MCF 10A (cell line): ENCODE measurements at regions not wholly inside any gene's neighbourhood (a gene's known extent, or its start where the extent isn't known, plus 50 kb on each side); places are given as distances from the start of the nearest gene placed in this dataset.

ENCODE experiments used
- BruUV-seq: library from RNA; stranded (reverse); fragments of 400-500 nt; replicated peaks from 2 replicates; lab custom pipeline; 2021; lab: Mats Ljungman, UMichigan
- CTCF ChIA-PET: fragments of 300-600 bp; sonication (Branson Sonifier 250); formaldehyde crosslinking; extraction: SDS; loops from one replicate; lab custom pipeline; 2021; ENCODE audit warnings: antibody characterized with exemption, inconsistent platforms; lab: Yijun Ruan, JAX
- POLR2A ChIA-PET: fragments of 300-600, 350-650 bp; sonication (Branson Sonifier 250); formaldehyde crosslinking; extraction: SDS; loops from one replicate; lab custom pipeline; 2020; ENCODE audit warnings: antibody characterized with exemption, inconsistent platforms; lab: Yijun Ruan, JAX
- DNase-seq: peaks from one replicate; pipeline ENCODE4 v3.0.0-alpha.2; 2018; ENCODE audit not compliant: unreplicated experiment
- H3K27ac Mint-ChIP-seq: one replicate; pipeline ENCODE4 v1.8.0; 2022; ENCODE audit warnings: mild to moderate bottlenecking, low read depth, mixed read lengths; ENCODE audit not compliant: unreplicated experiment
- H3K27me3 Mint-ChIP-seq: one replicate; pipeline ENCODE4 v1.8.0; 2022; ENCODE audit warnings: mixed read lengths; ENCODE audit not compliant: insufficient read depth, unreplicated experiment
- H3K36me3 Mint-ChIP-seq: one replicate; pipeline ENCODE4 v1.8.0; 2022; ENCODE audit warnings: mild to moderate bottlenecking, moderate library complexity, mixed read lengths; ENCODE audit not compliant: insufficient read depth, unreplicated experiment
- H3K4me1 Mint-ChIP-seq: one replicate; pipeline ENCODE4 v1.8.0; 2022; ENCODE audit warnings: mixed read lengths; ENCODE audit not compliant: insufficient read depth, unreplicated experiment
- H3K4me3 Mint-ChIP-seq: one replicate; pipeline ENCODE4 v1.8.0; 2022; ENCODE audit warnings: mild to moderate bottlenecking, moderate library complexity, mixed read lengths; ENCODE audit not compliant: unreplicated experiment
- H3K9me3 Mint-ChIP-seq: one replicate; pipeline ENCODE4 v1.8.0; 2022; ENCODE audit warnings: mixed read lengths; ENCODE audit not compliant: unreplicated experiment
- intact Hi-C: fragments of 100-400 bp; cut with micrococcal nuclease; formaldehyde crosslinking; loops from 2 replicates; pipeline ENCODE4 v1.14.1; 2022
- TF ChIP-seq, protein P1 (sequence below): fragments of 200-600 bp; IDR thresholded peaks from one replicate; pipeline ENCODE4 v1.8.0; 2022; ENCODE audit warnings: antibody characterized with exemption, mild to moderate bottlenecking; ENCODE audit not compliant: unreplicated experiment

GRCh38 chr1:30605441-30605920 is 117.9 kb downstream of the MATN1 start:
- H3K9me3 Mint-ChIP-seq: no peaks in the 10 kb centered on the region
- no TSS peak for BruUV-seq
- H3K4me1 Mint-ChIP-seq: no peaks in the 10 kb centered on the region
- CTCF ChIA-PET: no interaction called here
- H3K27me3 Mint-ChIP-seq: no peaks in the 10 kb centered on the region
- no peak for DNase-seq
- TF ChIP-seq, protein P1, sequence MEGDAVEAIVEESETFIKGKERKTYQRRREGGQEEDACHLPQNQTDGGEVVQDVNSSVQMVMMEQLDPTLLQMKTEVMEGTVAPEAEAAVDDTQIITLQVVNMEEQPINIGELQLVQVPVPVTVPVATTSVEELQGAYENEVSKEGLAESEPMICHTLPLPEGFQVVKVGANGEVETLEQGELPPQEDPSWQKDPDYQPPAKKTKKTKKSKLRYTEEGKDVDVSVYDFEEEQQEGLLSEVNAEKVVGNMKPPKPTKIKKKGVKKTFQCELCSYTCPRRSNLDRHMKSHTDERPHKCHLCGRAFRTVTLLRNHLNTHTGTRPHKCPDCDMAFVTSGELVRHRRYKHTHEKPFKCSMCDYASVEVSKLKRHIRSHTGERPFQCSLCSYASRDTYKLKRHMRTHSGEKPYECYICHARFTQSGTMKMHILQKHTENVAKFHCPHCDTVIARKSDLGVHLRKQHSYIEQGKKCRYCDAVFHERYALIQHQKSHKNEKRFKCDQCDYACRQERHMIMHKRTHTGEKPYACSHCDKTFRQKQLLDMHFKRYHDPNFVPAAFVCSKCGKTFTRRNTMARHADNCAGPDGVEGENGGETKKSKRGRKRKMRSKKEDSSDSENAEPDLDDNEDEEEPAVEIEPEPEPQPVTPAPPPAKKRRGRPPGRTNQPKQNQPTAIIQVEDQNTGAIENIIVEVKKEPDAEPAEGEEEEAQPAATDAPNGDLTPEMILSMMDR: no peak
- H3K27ac Mint-ChIP-seq: no peak overlapping the region
- intact Hi-C loops: no loop called here
- no peak overlapping the region for H3K4me3 Mint-ChIP-seq
- POLR2A ChIA-PET: no interaction called here
- H3K36me3 Mint-ChIP-seq: no peaks in the 10 kb centered on the region

DNA sequence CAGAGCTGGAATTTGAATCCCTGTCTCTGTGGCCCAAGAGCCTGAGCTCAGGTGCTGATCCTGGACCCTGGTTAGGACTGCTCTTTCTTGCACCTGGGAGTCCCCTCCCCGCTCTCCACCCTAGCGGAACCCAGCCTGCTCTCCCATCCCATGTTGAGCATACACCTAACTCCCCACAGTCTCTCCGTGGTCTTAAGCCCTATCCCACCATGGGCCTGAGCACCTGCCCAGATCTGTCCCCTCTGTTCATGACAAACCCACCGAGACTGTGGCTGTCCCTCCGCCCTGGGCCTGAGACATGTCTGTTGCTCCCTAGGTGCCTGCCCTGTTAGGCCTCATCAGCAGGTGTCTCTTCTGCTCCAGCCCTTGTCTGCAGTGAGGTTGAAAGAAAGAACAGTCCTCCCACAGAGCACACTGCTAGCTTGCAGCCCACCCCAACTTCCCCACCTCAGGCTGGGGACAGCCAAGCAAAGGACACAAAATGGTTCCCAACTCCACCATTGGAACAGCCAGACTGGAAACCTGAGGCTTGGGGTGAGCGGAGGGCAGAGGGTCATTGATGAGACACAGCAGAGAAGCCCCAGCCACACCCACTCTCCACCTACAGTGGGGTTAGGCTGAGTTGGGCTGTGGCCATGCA is 118.5 kb downstream of the MATN1 start:
- Mint-ChIP-seq H3K36me3 (no peaks in the 10 kb centered on the region), H3K4me3 (no peak overlapping the region), H3K27me3 (no peaks in the 10 kb centered on the region), H3K4me1 (no peaks in the 10 kb centered on the region), H3K9me3 (no peaks in the 10 kb centered on the region), H3K27ac (no peak overlapping the region)
- DNase-seq: no peak
- TF ChIP-seq, protein P1: no peak
- ChIA-PET POLR2A (no interaction called here), CTCF (no interaction called here)
- BruUV-seq: no TSS peak
- intact Hi-C loops: no loop called here

DNA sequence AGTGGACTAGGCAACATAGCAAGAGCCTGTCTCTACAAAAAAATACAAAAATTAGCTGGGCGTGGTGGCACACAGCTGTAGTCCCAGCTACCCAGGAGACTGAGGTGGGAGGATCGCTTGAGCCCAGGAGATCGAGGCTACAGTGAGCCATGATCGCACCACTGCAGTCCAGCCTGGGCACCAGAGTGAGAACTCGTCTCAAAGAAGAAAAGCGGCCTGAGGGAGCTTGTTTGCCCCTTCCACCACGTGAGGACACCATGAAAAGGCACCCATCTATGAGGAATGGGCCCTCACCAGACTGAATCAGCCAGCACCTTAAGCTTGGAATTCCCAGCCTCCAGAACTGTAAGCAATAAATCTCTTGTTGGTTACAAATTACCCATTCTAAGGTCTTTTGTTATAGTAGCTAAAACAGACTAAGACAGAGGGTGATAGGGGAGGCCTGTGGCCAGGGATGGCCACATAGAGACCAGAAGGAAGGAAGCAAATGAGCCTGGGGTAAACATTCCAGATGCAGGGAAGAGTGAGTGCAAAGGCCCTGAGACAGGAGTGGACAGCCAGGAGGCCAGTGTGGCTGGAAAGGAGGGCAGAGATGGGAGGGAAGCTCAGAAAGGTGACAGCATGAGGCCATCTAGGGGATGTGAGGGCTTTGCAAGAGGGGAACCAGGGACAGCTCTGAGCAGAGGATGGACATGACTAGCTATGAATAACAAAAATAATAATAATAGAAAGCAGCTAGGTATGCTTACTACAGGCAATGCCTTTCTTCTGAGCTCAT is 120.1 kb downstream of the MATN1 start:
- Mint-ChIP-seq H3K27ac (no peak overlapping the region), H3K4me1 (no peaks in the 10 kb centered on the region), H3K9me3 (no peaks in the 10 kb centered on the region), H3K4me3 (no peak overlapping the region), H3K27me3 (no peaks in the 10 kb centered on the region), H3K36me3 (no peaks in the 10 kb centered on the region)
- no TSS peak for BruUV-seq
- TF ChIP-seq, protein P1: no peak
- POLR2A ChIA-PET: no interaction called here
- intact Hi-C loops: no loop called here
- CTCF ChIA-PET: interaction anchor here (0.7 to 0.8 kb wide), 2 partner anchors 1141 to 1205 kb away, joined by 3 read pairs; no protein-coding TSS in a partner anchor
- no peak for DNase-seq

- Mint-ChIP-seq H3K27me3 (peaks cover 13% of the 10 kb centered on the region), H3K4me1 (no peaks in the 10 kb centered on the region), H3K27ac (no peak overlapping the region), H3K4me3 (no peak overlapping the region), H3K36me3 (no peaks in the 10 kb centered on the region), H3K9me3 (no peaks in the 10 kb centered on the region)
- intact Hi-C loops: no loop called here
- TF ChIP-seq, protein P1: no peak
- no peak for DNase-seq
- no TSS peak for BruUV-seq
- POLR2A ChIA-PET: no interaction called here
- CTCF ChIA-PET: interaction anchor here (0.5 kb wide), 1 partner anchor 1118 kb away, joined by 3 read pairs; no protein-coding TSS in a partner anchor
These were observed 121.9 kb downstream of the MATN1 start for GRCh38 chr1:30601316-30602085.
